ENCODE measurements at regions not wholly inside any gene's neighbourhood (a gene's known extent, or its start where the extent isn't known, plus 50 kb on each side); places are given as distances from the start of the nearest gene placed in this dataset.

- Histone ChIP-seq H3K36me3 (no peaks in the 10 kb centered on the region), H3K4me3 (no peak overlapping the region), H3K27me3 (peaks cover 0 to 34% (median 18%) of the 10 kb centered on the region in 9 donors), H3K27ac (no peak overlapping the region), H3K4me1 (peaks cover 0 to 4% (median under 1%) of the 10 kb centered on the region in 12 donors), H3K9me3 (no peaks in the 10 kb centered on the region)
- ATAC-seq (no peak), DNase-seq (peak in 4 of 5 donors; percentile 13 to 56 (median 14))
- TF ChIP-seq POLR2A (IDR thresholded peaks at IDR 0.05), result no peak
- TF ChIP-seq CTCF (IDR thresholded peaks at IDR 0.05), result no peak
- intact Hi-C loops (cut with DNase I), result no loop called here
- 75 to 83% (median 81%) methylated on average over 23 of the region's 23 CpGs for WGBS, 4 donors
Observed at GRCh38 chr7:373818-374705, 84.1 kb downstream of the FOXL3 start.

GRCh38 chr7:374706-375311, 84.8 kb downstream of the FOXL3 start:
- H3K4me3 ChIP-seq, result no peak overlapping the region
- no peaks in the 10 kb centered on the region for H3K9me3 ChIP-seq
- H3K4me1 ChIP-seq, result peaks cover 0 to 12% (median 6%) of the 10 kb centered on the region in 12 donors
- H3K27me3 ChIP-seq, result peaks cover 0 to 34% (median 23%) of the 10 kb centered on the region in 9 donors
- intact Hi-C loops (cut with DNase I), result no loop called here
- H3K27ac ChIP-seq, result no peak overlapping the region
- ATAC-seq (no peak), DNase-seq (peak in 3 of 5 donors; percentile 12 to 14 (median 13))
- TF ChIP-seq POLR2A (IDR thresholded peaks at IDR 0.05) (no peak), CTCF (IDR thresholded peaks at IDR 0.05) (no peak)
- 92 to 95% (median 94%) methylated on average over 24 to 31 of the region's 31 CpGs for WGBS, 4 donors
- H3K36me3 ChIP-seq, result no peaks in the 10 kb centered on the region

GRCh38 chr7:375321-375831, 85.4 kb downstream of the FOXL3 start:
- peaks cover 0 to 15% (median 8%) of the 10 kb centered on the region in 12 donors for H3K4me1 ChIP-seq
- H3K27ac ChIP-seq, result no peak overlapping the region
- H3K4me3 ChIP-seq, result no peak overlapping the region
- DNase-seq, result peak in 4 of 5 donors; percentile 13 to 50 (median 20)
- H3K36me3 ChIP-seq, result no peaks in the 10 kb centered on the region
- WGBS, 4 donors, result 82 to 92% (median 86%) methylated on average over 24 to 32 of the region's 32 CpGs
- intact Hi-C loops (cut with DNase I), result no loop called here
- no peaks in the 10 kb centered on the region for H3K9me3 ChIP-seq
- TF ChIP-seq POLR2A (IDR thresholded peaks at IDR 0.05) (no peak), CTCF (IDR thresholded peaks at IDR 0.05) (no peak)
- ATAC-seq, result no peak
- H3K27me3 ChIP-seq, result peaks cover 0 to 34% (median 23%) of the 10 kb centered on the region in 9 donors

- Histone ChIP-seq H3K4me1 (peaks cover 0 to 15% (median 8%) of the 10 kb centered on the region in 12 donors), H3K4me3 (no peak overlapping the region), H3K36me3 (no peaks in the 10 kb centered on the region), H3K27ac (no peak overlapping the region), H3K9me3 (no peaks in the 10 kb centered on the region), H3K27me3 (peaks cover 0 to 34% (median 23%) of the 10 kb centered on the region in 9 donors)
- DNase-seq (peak in 4 of 5 donors; percentile 6 to 49 (median 11)), ATAC-seq (no peak)
- WGBS, 4 donors, result 46 to 69% (median 53%) methylated on average over 9 to 19 of the region's 19 CpGs
- no peak for TF ChIP-seq CTCF (IDR thresholded peaks at IDR 0.05)
- no peak for TF ChIP-seq POLR2A (IDR thresholded peaks at IDR 0.05)
- intact Hi-C loops (cut with DNase I), result no loop called here
Observed at GRCh38 chr7:375901-376305, 85.9 kb downstream of the FOXL3 start.

Measured in heart left ventricle (tissue), 16 donors.